ENCODE measurements at regions not wholly inside any gene's neighbourhood (a gene's known extent, or its start where the extent isn't known, plus 50 kb on each side); places are given as distances from the start of the nearest gene placed in this dataset.

DNA sequence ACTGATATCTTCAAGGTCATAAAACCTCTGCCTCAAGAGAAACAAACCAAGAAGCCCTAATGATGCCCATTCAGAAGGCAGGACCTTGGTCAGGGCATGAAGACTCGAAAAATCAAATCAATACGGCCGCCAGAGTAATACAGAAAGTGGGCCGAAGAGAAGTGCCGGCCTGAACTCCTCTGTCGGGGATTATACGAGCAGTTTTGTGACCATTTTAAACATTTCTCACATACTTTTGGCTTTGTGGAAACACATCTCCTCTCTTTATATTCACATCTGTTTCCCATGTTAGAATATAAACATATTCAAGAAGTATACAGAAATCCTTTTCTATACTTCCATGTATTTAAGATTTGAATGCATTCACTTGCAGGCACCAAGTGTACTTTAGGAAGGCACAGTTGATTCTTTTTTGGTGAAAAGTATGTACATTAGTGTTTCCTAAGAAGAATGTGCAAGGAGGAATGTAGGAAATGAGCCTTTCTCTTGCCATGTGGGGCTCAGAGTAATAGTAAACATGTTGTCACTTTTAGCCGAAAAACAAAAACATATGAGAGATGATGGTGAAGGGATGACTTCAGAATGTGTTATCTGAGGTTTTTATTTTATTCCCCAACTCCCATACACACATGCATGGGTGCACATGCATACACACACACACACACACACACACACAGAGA, 707.9 kb upstream of the ID2 start:
- no peak overlapping the region for H2AFZ ChIP-seq (ENCODE audit: low read length)
- no peak overlapping the region for H2BK5ac ChIP-seq (ENCODE audit: insufficient read length, low read length)
- no peak for DNase-seq
- peaks cover 14 to 21% of the 10 kb centered on the region in 2 experiments for H3K4me1 Mint-ChIP-seq
- H2BK12ac ChIP-seq (ENCODE audit: insufficient read length, low read depth, low read length), result no peak overlapping the region
- H3K23ac ChIP-seq (ENCODE audit: insufficient read length, low read depth, low read length), result no peak overlapping the region
- no peaks in the 10 kb centered on the region for H3K27me3 ChIP-seq (ENCODE audit: insufficient read depth, low read length)
- H3K9me3 ChIP-seq (ENCODE audit: control insufficient read depth, low read depth, low read length), result no peaks in the 10 kb centered on the region
- no peak overlapping the region for H2BK20ac ChIP-seq (ENCODE audit: low read depth, low read length, poor library complexity, severe bottlenecking)
- H3K27me3 Mint-ChIP-seq (ENCODE audit: low read depth), result peaks cover 3% of the 10 kb centered on the region
- TF ChIP-seq, protein P1, sequence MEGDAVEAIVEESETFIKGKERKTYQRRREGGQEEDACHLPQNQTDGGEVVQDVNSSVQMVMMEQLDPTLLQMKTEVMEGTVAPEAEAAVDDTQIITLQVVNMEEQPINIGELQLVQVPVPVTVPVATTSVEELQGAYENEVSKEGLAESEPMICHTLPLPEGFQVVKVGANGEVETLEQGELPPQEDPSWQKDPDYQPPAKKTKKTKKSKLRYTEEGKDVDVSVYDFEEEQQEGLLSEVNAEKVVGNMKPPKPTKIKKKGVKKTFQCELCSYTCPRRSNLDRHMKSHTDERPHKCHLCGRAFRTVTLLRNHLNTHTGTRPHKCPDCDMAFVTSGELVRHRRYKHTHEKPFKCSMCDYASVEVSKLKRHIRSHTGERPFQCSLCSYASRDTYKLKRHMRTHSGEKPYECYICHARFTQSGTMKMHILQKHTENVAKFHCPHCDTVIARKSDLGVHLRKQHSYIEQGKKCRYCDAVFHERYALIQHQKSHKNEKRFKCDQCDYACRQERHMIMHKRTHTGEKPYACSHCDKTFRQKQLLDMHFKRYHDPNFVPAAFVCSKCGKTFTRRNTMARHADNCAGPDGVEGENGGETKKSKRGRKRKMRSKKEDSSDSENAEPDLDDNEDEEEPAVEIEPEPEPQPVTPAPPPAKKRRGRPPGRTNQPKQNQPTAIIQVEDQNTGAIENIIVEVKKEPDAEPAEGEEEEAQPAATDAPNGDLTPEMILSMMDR (conservative IDR thresholded peaks at IDR 0.05), result no peak
- no peak overlapping the region for H2AK5ac ChIP-seq (ENCODE audit: insufficient read length, low read length)
- no peaks in the 10 kb centered on the region for H3K79me2 ChIP-seq (ENCODE audit: insufficient read depth, low read length)
- H4K20me1 ChIP-seq (ENCODE audit: control insufficient read depth, insufficient read depth, insufficient read length), result no peaks in the 10 kb centered on the region
- no peak overlapping the region for H3K56ac ChIP-seq (ENCODE audit: insufficient read length, low read depth, low read length)
- no peak overlapping the region for H4K91ac ChIP-seq (ENCODE audit: insufficient read length, low read depth, low read length)
- H4K5ac ChIP-seq (ENCODE audit: insufficient read length, low read depth, low read length), result no peak overlapping the region
- H2BK15ac ChIP-seq (ENCODE audit: low read depth, low read length), result no peak overlapping the region
- no peak overlapping the region for H3K14ac ChIP-seq (ENCODE audit: insufficient read depth, low read length)
- no peaks in the 10 kb centered on the region for H3K9me3 Mint-ChIP-seq
- H3K36me3 Mint-ChIP-seq (ENCODE audit: insufficient read depth in 1 of 3, low read depth in 3 of 3), result no peaks in the 10 kb centered on the region
- H3K4me2 ChIP-seq (ENCODE audit: insufficient read depth, insufficient read length, low read length), result no peak overlapping the region
- H3K27ac ChIP-seq (ENCODE audit: insufficient read length, low read depth, low read length), result no peak overlapping the region
- no peak overlapping the region for H3K4me3 Mint-ChIP-seq
- no peak overlapping the region for H3K9ac ChIP-seq (ENCODE audit: extremely low read depth, insufficient read length, low read length)
- no peaks in the 10 kb centered on the region for H3K79me1 ChIP-seq (ENCODE audit: insufficient read depth, low read depth, low read length, poor library complexity, severe bottlenecking)
- no peak overlapping the region for H3K18ac ChIP-seq (ENCODE audit: insufficient read length, low read depth, low read length)
- H3K27ac Mint-ChIP-seq, result no peak overlapping the region
- H3T11ph ChIP-seq (ENCODE audit: low read length), result no peak overlapping the region
- H3K4ac ChIP-seq (ENCODE audit: low read depth, low read length), result no peak overlapping the region
- H3K23me2 ChIP-seq (ENCODE audit: insufficient read length, low read depth, low read length, poor library complexity, severe bottlenecking), result no peaks in the 10 kb centered on the region
- H3K4me1 ChIP-seq (ENCODE audit: insufficient read depth, low read length), result peaks cover 4% of the 10 kb centered on the region; the same call in 1 of the 2 replicates
- WGBS (ENCODE audit: extremely low coverage, insufficient read length, low lambda C conversion rate), result no CpG with 5 or more reads among the region's 8 CpGs
- H4K8ac ChIP-seq (replicated peaks; ENCODE audit: insufficient read length, low read depth, low read length), result no peak overlapping the region
- H2BK120ac ChIP-seq (ENCODE audit: low read depth, low read length, poor library complexity, severe bottlenecking), result no peak overlapping the region

Data from H9 (cell line).